ENCODE measurements at regions not wholly inside any gene's neighbourhood (a gene's known extent, or its start where the extent isn't known, plus 50 kb on each side); places are given as distances from the start of the nearest gene placed in this dataset.

GRCh38 chr12:88642675-88643431, 62.6 kb upstream of the KITLG start:
- Histone ChIP-seq H3K9me2 (replicated peaks; ENCODE audit: low read length) (no peaks in the 10 kb centered on the region), H3F3A (ENCODE audit: low read length, unreplicated experiment) (no peaks in the 10 kb centered on the region), H4K20me1 (ENCODE audit: low read length) (no peaks in the 10 kb centered on the region), H3K4me3 (ENCODE audit: low read length) (no peak overlapping the region), H2AFZ (ENCODE audit: low read length) (no peak overlapping the region), H3K9me3 (ENCODE audit: low read length) (no peaks in the 10 kb centered on the region), H3K4me1 (ENCODE audit: insufficient read depth, low read length) (peaks cover 8% of the 10 kb centered on the region; the same call in 1 of the 2 replicates), H3K36me3 (ENCODE audit: low read depth, low read length) (no peaks in the 10 kb centered on the region), H3K27me3 (ENCODE audit: low read length) (no peaks in the 10 kb centered on the region), H3K79me2 (ENCODE audit: low read length) (no peaks in the 10 kb centered on the region), H3K4me2 (ENCODE audit: low read length) (no peak overlapping the region), H3K9ac (ENCODE audit: low read length) (no peak overlapping the region), H3K27ac (ENCODE audit: low read length) (no peak overlapping the region)
- BruUV-seq (replicated peaks), result no TSS peak
- ChIA-PET CTCF (interaction anchor here (0.5 kb wide), 1 partner anchor 293 kb away, joined by 6 read pairs; no protein-coding TSS in a partner anchor), POLR2A (ENCODE audit: unreplicated experiment) (no interaction called here)
- ATAC-seq (no peak), DNase-seq (no peak)
- no peak for TF ChIP-seq EZH2phosphoT487 (IDR thresholded peaks at IDR 0.05; ENCODE audit: borderline replicate concordance, low read length)
- TF ChIP-seq, protein P1, sequence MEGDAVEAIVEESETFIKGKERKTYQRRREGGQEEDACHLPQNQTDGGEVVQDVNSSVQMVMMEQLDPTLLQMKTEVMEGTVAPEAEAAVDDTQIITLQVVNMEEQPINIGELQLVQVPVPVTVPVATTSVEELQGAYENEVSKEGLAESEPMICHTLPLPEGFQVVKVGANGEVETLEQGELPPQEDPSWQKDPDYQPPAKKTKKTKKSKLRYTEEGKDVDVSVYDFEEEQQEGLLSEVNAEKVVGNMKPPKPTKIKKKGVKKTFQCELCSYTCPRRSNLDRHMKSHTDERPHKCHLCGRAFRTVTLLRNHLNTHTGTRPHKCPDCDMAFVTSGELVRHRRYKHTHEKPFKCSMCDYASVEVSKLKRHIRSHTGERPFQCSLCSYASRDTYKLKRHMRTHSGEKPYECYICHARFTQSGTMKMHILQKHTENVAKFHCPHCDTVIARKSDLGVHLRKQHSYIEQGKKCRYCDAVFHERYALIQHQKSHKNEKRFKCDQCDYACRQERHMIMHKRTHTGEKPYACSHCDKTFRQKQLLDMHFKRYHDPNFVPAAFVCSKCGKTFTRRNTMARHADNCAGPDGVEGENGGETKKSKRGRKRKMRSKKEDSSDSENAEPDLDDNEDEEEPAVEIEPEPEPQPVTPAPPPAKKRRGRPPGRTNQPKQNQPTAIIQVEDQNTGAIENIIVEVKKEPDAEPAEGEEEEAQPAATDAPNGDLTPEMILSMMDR (conservative IDR thresholded peaks at IDR 0.05; ENCODE audit: low read depth, low read length), result no peak
- TF ChIP-seq EZH2 (IDR thresholded peaks at IDR 0.05; ENCODE audit: low read length, unreplicated experiment), result no peak
- intact Hi-C loops (cut with micrococcal nuclease), result no loop called here

GRCh38 chr12:88638966-88639760, 58.9 kb upstream of the KITLG start:
- Histone ChIP-seq H4K20me1 (ENCODE audit: low read length) (no peaks in the 10 kb centered on the region), H3K79me2 (ENCODE audit: low read length) (no peaks in the 10 kb centered on the region), H3K27me3 (ENCODE audit: low read length) (no peaks in the 10 kb centered on the region), H3K9me2 (replicated peaks; ENCODE audit: low read length) (no peaks in the 10 kb centered on the region), H3F3A (ENCODE audit: low read length, unreplicated experiment) (no peaks in the 10 kb centered on the region), H3K4me3 (ENCODE audit: low read length) (no peak overlapping the region), H3K4me1 (ENCODE audit: insufficient read depth, low read length) (no peaks in the 10 kb centered on the region), H3K9me3 (ENCODE audit: low read length) (no peaks in the 10 kb centered on the region), H3K9ac (ENCODE audit: low read length) (no peak overlapping the region), H3K27ac (ENCODE audit: low read length) (no peak overlapping the region), H2AFZ (ENCODE audit: low read length) (peak overlapping the region; percentile 26; the same call in 1 of the 2 replicates), H3K36me3 (ENCODE audit: low read depth, low read length) (no peaks in the 10 kb centered on the region), H3K4me2 (ENCODE audit: low read length) (no peak overlapping the region)
- ChIA-PET CTCF (no interaction called here), POLR2A (ENCODE audit: unreplicated experiment) (no interaction called here)
- BruUV-seq (replicated peaks), result no TSS peak
- DNase-seq (no peak), ATAC-seq (no peak)
- no peak for TF ChIP-seq EZH2 (IDR thresholded peaks at IDR 0.05; ENCODE audit: low read length, unreplicated experiment)
- TF ChIP-seq EZH2phosphoT487 (IDR thresholded peaks at IDR 0.05; ENCODE audit: borderline replicate concordance, low read length), result no peak
- TF ChIP-seq, protein P1 (conservative IDR thresholded peaks at IDR 0.05; ENCODE audit: low read depth, low read length), result no peak
- intact Hi-C loops (cut with micrococcal nuclease), result no loop called here

DNA sequence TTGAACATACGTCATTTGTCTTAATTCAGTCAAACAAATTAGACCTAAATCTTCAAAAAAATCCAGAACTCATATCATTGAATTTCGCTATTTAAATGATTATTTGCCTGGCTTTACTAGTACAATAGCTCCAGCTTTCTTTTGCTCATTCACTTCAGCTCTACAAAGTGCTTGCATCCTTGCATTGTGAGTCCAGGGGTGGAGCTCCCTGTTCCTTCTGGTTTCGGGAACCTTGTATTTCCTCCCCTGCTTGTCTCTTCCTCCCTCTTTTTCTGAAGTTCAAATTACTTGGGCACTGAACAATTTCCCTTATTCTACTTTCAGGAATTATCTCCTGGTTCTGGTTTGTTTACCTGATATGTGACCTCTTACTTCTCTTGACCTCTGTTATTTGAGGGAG, 58.1 kb upstream of the KITLG start:
- no TSS peak for BruUV-seq (replicated peaks)
- no peak overlapping the region for H3K27ac ChIP-seq (ENCODE audit: low read length)

More for the DNA sequence above, 58.1 kb upstream of the KITLG start:
- Histone ChIP-seq H3K4me1 (ENCODE audit: insufficient read depth, low read length) (no peaks in the 10 kb centered on the region), H3K36me3 (ENCODE audit: low read depth, low read length) (no peaks in the 10 kb centered on the region), H3K4me2 (ENCODE audit: low read length) (no peak overlapping the region), H3K9me2 (replicated peaks; ENCODE audit: low read length) (no peaks in the 10 kb centered on the region), H2AFZ (ENCODE audit: low read length) (no peak overlapping the region), H3K4me3 (ENCODE audit: low read length) (no peak overlapping the region), H3F3A (ENCODE audit: low read length, unreplicated experiment) (no peaks in the 10 kb centered on the region), H4K20me1 (ENCODE audit: low read length) (no peaks in the 10 kb centered on the region), H3K79me2 (ENCODE audit: low read length) (no peaks in the 10 kb centered on the region), H3K9ac (ENCODE audit: low read length) (no peak overlapping the region), H3K9me3 (ENCODE audit: low read length) (no peaks in the 10 kb centered on the region), H3K27me3 (ENCODE audit: low read length) (no peaks in the 10 kb centered on the region)
- TF ChIP-seq EZH2phosphoT487 (IDR thresholded peaks at IDR 0.05; ENCODE audit: borderline replicate concordance, low read length) (no peak), EZH2 (IDR thresholded peaks at IDR 0.05; ENCODE audit: low read length, unreplicated experiment) (no peak)
- TF ChIP-seq, protein P1 (conservative IDR thresholded peaks at IDR 0.05; ENCODE audit: low read depth, low read length), result no peak
- intact Hi-C loops (cut with micrococcal nuclease), result no loop called here
- no peak for ATAC-seq
- CTCF ChIA-PET, result no interaction called here
- no peak for DNase-seq
- POLR2A ChIA-PET (ENCODE audit: unreplicated experiment), result no interaction called here
